B cell (primary cell): ENCODE measurements at regions not wholly inside any gene's neighbourhood (a gene's known extent, or its start where the extent isn't known, plus 50 kb on each side); places are given as distances from the start of the nearest gene placed in this dataset.

Experiments used
- ATAC-seq: fragments of 200-7000 bp; cut with Tn5 transposase; one replicate; pipeline ENCODE4 v1.10.0; 2021; ENCODE audit warnings: low read depth, mild to moderate bottlenecking, moderate number of reproducible peaks, moderate library complexity
- CTCF ChIA-PET: fragments of 350-600 bp; sonication (Branson Sonifier 250); formaldehyde crosslinking; loops from one replicate; lab custom pipeline; 2021; ENCODE audit warnings: antibody characterized with exemption, inconsistent platforms; lab: Charles Lee
- POLR2A ChIA-PET: fragments of 350-600 bp; sonication (Branson Sonifier 250); formaldehyde crosslinking; loops from one replicate; lab custom pipeline; 2021; ENCODE audit warnings: antibody characterized with exemption; lab: Charles Lee
- DNase-seq: peaks from one replicate; pipeline ENCODE4 v3.0.0; 2013
- H2AFZ ChIP-seq: 2 replicates; pipeline ENCODE4 v1.6.1; 2012; ENCODE audit warnings: mild to moderate bottlenecking, low read depth, low read length; ENCODE audit not compliant: insufficient read depth, poor library complexity, severe bottlenecking
- H3K27ac ChIP-seq, 2 donors: 1 replicate in 1 of 2; 2 replicates in 1 of 2; pipeline ENCODE4 v1.5.1; 2012 to 2013; ENCODE audit warnings: low read length in 2 of 2, mild to moderate bottlenecking in 2 of 2, moderate library complexity in 1 of 2
- H3K27me3 ChIP-seq, 4 experiments: fragments of 200-600 bp in 1 of 4; sonication (generic) in 1 of 4; replicated peaks in 1 of 4; 1 replicate in 2 of 4; 2 replicates in 2 of 4; pipeline versions ENCODE4 v1.6.1 to v1.7.0; 2013 to 2016; ENCODE audit warnings: low read length in 3 of 4, mild to moderate bottlenecking in 2 of 4, mixed read lengths in 1 of 4, moderate library complexity in 1 of 4; ENCODE audit not compliant: insufficient read depth in 4 of 4, control insufficient read depth in 3 of 4; ENCODE audit errors: control extremely low read depth in 1 of 4
- H3K36me3 ChIP-seq, 2 experiments: replicated peaks in 1 of 2; 1 replicate in 1 of 2; 2 replicates in 1 of 2; pipeline versions ENCODE4 v1.6.1 to v1.7.1; 2013; ENCODE audit warnings: low read length in 1 of 2; ENCODE audit not compliant: insufficient read depth in 2 of 2, control insufficient read depth in 1 of 2; ENCODE audit errors: control extremely low read depth in 1 of 2, extremely low read depth in 1 of 2
- H3K4me1 ChIP-seq, 2 donors: fragments of 200-600 bp in 1 of 2; sonication (generic) in 1 of 2; 1 replicate in 1 of 2; 2 replicates in 1 of 2; pipeline versions ENCODE4 v1.5.1 to v1.6.1; 2013 to 2017; ENCODE audit warnings: low read length in 2 of 2; ENCODE audit not compliant: control insufficient read depth in 2 of 2, insufficient read depth in 2 of 2
- H3K4me2 ChIP-seq: replicated peaks from 2 replicates; pipeline ENCODE3; 2012; ENCODE audit warnings: mild to moderate bottlenecking, low read depth, low read length; ENCODE audit not compliant: poor library complexity, severe bottlenecking
- H3K4me3 ChIP-seq, 5 experiments: fragments of 200-600 bp in 1 of 5; sonication (generic) in 1 of 5; 1 replicate in 3 of 5; 2 replicates in 2 of 5; pipeline versions ENCODE4 v1.5.1 to v1.7.0; 2011 to 2016; ENCODE audit warnings: low read length in 4 of 5, mild to moderate bottlenecking in 4 of 5, low read depth in 2 of 5, control low read depth in 1 of 5, moderate library complexity in 1 of 5; ENCODE audit not compliant: insufficient read depth in 1 of 5; ENCODE audit errors: control extremely low read depth in 1 of 5, extremely low read depth in 1 of 5
- H3K79me2 ChIP-seq: fragments of 200-600 bp; sonication (generic); one replicate; pipeline ENCODE4 v1.6.0; 2016; ENCODE audit warnings: low read length; ENCODE audit not compliant: control insufficient read depth, insufficient read depth
- H3K9ac ChIP-seq: fragments of 200-600 bp; sonication (generic); 2 replicates; pipeline ENCODE4 v1.6.1; 2017; ENCODE audit warnings: mild to moderate bottlenecking, low read length, moderate library complexity
- H3K9me3 ChIP-seq, 3 donors: one replicate each; pipeline versions ENCODE4 v1.6.1 to v1.7.1; 2013; ENCODE audit warnings: low read length in 2 of 3; ENCODE audit not compliant: control insufficient read depth in 2 of 3, insufficient read depth in 1 of 3; ENCODE audit errors: control extremely low read depth in 1 of 3
- H4K20me1 ChIP-seq: 2 replicates; pipeline ENCODE4 v1.6.0; 2012; ENCODE audit warnings: mild to moderate bottlenecking, low read length; ENCODE audit not compliant: insufficient read depth, control insufficient read depth, poor library complexity, severe bottlenecking
- H3K27ac Mint-ChIP-seq: one replicate; pipeline ENCODE4 v1.8.0; 2021; ENCODE audit warnings: mixed read lengths
- H3K27me3 Mint-ChIP-seq: one replicate; pipeline ENCODE4 v1.8.0; 2021; ENCODE audit warnings: mixed read lengths
- H3K4me1 Mint-ChIP-seq: one replicate; pipeline ENCODE4 v1.8.0; 2021; ENCODE audit warnings: mixed read lengths
- H3K4me3 Mint-ChIP-seq: one replicate; pipeline ENCODE4 v1.8.0; 2021; ENCODE audit warnings: mixed read lengths
- H3K9me3 Mint-ChIP-seq: one replicate; pipeline ENCODE4 v1.8.0; 2022; ENCODE audit warnings: mixed read lengths; ENCODE audit not compliant: insufficient read depth
- CTCF ChIP-seq: fragments of 200-600 bp; IDR thresholded peaks from one replicate; pipeline ENCODE4 v1.8.0; 2022; ENCODE audit warnings: antibody characterized with exemption, mild to moderate bottlenecking
- EZH2 ChIP-seq: IDR thresholded peaks from 2 replicates; pipeline ENCODE4 v1.6.1; 2012; ENCODE audit warnings: borderline replicate concordance, low read depth, mild to moderate bottlenecking, moderate library complexity, low read length; ENCODE audit not compliant: insufficient read depth, poor library complexity, severe bottlenecking
- WGBS: methylation state at CpG from one replicate; pipeline ENCODE4 v1.1.5; 2013; ENCODE audit warnings: missing lambda C conversion rate; ENCODE audit not compliant: insufficient coverage; 5-methylcytosine and 5-hydroxymethylcytosine counted together
- intact Hi-C: fragments of 100-400 bp; cut with micrococcal nuclease; formaldehyde crosslinking; loops from one replicate; pipeline ENCODE4 v1.10.0; 2022

- intact Hi-C loops, result no loop called here
- no peak for DNase-seq
- Mint-ChIP-seq H3K4me3 (no peak overlapping the region), H3K9me3 (no peaks in the 10 kb centered on the region), H3K4me1 (no peaks in the 10 kb centered on the region), H3K27me3 (no peaks in the 10 kb centered on the region), H3K27ac (no peak overlapping the region)
- Histone ChIP-seq H3K4me1 (no peaks in the 10 kb centered on the region), H3K9ac (no peak overlapping the region), H3K27ac (no peak overlapping the region), H3K4me3 (no peak overlapping the region), H3K9me3 (no peaks in the 10 kb centered on the region), H3K27me3 (no peaks in the 10 kb centered on the region), H2AFZ (no peak overlapping the region), H4K20me1 (no peaks in the 10 kb centered on the region), H3K36me3 (no peaks in the 10 kb centered on the region), H3K4me2 (no peak overlapping the region), H3K79me2 (no peaks in the 10 kb centered on the region)
- TF ChIP-seq CTCF (no peak), EZH2 (no peak)
- no peak for ATAC-seq
- ChIA-PET CTCF (no interaction called here), POLR2A (no interaction called here)
- 92% methylated on average over 30 of the region's 30 CpGs for WGBS
These were observed 145.6 kb upstream of the GPC1 start for GRCh38 chr2:240289701-240290431.

GRCh38 chr2:240290432-240291336, 144.8 kb upstream of the GPC1 start:
- H3K4me1 ChIP-seq, result no peaks in the 10 kb centered on the region
- no peaks in the 10 kb centered on the region for H3K9me3 Mint-ChIP-seq
- intact Hi-C loops, result no loop called here
- no peak overlapping the region for H3K27ac ChIP-seq
- TF ChIP-seq CTCF, result no peak
- TF ChIP-seq EZH2, result no peak
- H3K4me3 Mint-ChIP-seq, result no peak overlapping the region
- no peaks in the 10 kb centered on the region for H3K27me3 ChIP-seq
- H3K9ac ChIP-seq, result no peak overlapping the region
- no peaks in the 10 kb centered on the region for H3K9me3 ChIP-seq
- POLR2A ChIA-PET, result no interaction called here
- H3K79me2 ChIP-seq, result no peaks in the 10 kb centered on the region
- no peaks in the 10 kb centered on the region for H3K4me1 Mint-ChIP-seq
- no peak for ATAC-seq
- H3K36me3 ChIP-seq, result no peaks in the 10 kb centered on the region
- H3K27ac Mint-ChIP-seq, result no peak overlapping the region
- no peaks in the 10 kb centered on the region for H3K27me3 Mint-ChIP-seq
- H2AFZ ChIP-seq, result no peak overlapping the region
- H3K4me3 ChIP-seq, result no peak overlapping the region
- H4K20me1 ChIP-seq, result no peaks in the 10 kb centered on the region
- 85% methylated on average over 26 of the region's 30 CpGs for WGBS
- no peak for DNase-seq
- H3K4me2 ChIP-seq, result no peak overlapping the region
- CTCF ChIA-PET, result no interaction called here
